ENCODE measurements at regions not wholly inside any gene's neighbourhood (a gene's known extent, or its start where the extent isn't known, plus 50 kb on each side); places are given as distances from the start of the nearest gene placed in this dataset.

DNA sequence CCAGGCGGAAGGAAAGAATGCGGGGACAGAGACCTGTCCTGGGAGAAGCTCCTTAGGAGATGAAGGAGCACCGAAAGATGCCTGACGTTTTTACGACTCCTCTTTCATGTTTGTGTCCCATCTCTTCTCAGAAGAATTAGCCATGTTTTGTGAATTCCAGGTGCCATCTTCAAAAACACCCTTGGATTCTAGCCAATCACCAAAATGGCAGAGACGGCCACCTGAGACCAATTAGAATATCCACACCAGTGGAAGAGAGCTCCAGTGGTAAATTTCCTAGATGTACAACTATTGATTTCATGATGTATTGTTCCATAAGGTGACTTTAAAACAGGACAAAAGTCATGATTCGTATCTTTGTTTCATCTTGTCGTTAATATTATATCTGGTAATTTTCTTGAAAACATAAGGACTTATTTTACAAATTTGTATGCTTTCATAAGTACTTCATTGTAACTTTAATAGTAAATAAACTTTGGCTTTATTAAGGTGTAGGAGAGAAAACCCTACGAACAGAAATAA, 62.3 kb upstream of the NUDT4 start (continued):
- TF ChIP-seq, protein P1, sequence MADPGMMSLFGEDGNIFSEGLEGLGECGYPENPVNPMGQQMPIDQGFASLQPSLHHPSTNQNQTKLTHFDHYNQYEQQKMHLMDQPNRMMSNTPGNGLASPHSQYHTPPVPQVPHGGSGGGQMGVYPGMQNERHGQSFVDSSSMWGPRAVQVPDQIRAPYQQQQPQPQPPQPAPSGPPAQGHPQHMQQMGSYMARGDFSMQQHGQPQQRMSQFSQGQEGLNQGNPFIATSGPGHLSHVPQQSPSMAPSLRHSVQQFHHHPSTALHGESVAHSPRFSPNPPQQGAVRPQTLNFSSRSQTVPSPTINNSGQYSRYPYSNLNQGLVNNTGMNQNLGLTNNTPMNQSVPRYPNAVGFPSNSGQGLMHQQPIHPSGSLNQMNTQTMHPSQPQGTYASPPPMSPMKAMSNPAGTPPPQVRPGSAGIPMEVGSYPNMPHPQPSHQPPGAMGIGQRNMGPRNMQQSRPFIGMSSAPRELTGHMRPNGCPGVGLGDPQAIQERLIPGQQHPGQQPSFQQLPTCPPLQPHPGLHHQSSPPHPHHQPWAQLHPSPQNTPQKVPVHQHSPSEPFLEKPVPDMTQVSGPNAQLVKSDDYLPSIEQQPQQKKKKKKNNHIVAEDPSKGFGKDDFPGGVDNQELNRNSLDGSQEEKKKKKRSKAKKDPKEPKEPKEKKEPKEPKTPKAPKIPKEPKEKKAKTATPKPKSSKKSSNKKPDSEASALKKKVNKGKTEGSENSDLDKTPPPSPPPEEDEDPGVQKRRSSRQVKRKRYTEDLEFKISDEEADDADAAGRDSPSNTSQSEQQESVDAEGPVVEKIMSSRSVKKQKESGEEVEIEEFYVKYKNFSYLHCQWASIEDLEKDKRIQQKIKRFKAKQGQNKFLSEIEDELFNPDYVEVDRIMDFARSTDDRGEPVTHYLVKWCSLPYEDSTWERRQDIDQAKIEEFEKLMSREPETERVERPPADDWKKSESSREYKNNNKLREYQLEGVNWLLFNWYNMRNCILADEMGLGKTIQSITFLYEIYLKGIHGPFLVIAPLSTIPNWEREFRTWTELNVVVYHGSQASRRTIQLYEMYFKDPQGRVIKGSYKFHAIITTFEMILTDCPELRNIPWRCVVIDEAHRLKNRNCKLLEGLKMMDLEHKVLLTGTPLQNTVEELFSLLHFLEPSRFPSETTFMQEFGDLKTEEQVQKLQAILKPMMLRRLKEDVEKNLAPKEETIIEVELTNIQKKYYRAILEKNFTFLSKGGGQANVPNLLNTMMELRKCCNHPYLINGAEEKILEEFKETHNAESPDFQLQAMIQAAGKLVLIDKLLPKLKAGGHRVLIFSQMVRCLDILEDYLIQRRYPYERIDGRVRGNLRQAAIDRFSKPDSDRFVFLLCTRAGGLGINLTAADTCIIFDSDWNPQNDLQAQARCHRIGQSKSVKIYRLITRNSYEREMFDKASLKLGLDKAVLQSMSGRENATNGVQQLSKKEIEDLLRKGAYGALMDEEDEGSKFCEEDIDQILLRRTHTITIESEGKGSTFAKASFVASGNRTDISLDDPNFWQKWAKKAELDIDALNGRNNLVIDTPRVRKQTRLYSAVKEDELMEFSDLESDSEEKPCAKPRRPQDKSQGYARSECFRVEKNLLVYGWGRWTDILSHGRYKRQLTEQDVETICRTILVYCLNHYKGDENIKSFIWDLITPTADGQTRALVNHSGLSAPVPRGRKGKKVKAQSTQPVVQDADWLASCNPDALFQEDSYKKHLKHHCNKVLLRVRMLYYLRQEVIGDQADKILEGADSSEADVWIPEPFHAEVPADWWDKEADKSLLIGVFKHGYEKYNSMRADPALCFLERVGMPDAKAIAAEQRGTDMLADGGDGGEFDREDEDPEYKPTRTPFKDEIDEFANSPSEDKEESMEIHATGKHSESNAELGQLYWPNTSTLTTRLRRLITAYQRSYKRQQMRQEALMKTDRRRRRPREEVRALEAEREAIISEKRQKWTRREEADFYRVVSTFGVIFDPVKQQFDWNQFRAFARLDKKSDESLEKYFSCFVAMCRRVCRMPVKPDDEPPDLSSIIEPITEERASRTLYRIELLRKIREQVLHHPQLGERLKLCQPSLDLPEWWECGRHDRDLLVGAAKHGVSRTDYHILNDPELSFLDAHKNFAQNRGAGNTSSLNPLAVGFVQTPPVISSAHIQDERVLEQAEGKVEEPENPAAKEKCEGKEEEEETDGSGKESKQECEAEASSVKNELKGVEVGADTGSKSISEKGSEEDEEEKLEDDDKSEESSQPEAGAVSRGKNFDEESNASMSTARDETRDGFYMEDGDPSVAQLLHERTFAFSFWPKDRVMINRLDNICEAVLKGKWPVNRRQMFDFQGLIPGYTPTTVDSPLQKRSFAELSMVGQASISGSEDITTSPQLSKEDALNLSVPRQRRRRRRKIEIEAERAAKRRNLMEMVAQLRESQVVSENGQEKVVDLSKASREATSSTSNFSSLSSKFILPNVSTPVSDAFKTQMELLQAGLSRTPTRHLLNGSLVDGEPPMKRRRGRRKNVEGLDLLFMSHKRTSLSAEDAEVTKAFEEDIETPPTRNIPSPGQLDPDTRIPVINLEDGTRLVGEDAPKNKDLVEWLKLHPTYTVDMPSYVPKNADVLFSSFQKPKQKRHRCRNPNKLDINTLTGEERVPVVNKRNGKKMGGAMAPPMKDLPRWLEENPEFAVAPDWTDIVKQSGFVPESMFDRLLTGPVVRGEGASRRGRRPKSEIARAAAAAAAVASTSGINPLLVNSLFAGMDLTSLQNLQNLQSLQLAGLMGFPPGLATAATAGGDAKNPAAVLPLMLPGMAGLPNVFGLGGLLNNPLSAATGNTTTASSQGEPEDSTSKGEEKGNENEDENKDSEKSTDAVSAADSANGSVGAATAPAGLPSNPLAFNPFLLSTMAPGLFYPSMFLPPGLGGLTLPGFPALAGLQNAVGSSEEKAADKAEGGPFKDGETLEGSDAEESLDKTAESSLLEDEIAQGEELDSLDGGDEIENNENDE (IDR thresholded peaks at IDR 0.05; ENCODE audit: insufficient replicate concordance, low read length), result no peak
- no peak for TF ChIP-seq SIRT6 (IDR thresholded peaks at IDR 0.05; ENCODE audit: low read length)
- TF ChIP-seq, protein P2, sequence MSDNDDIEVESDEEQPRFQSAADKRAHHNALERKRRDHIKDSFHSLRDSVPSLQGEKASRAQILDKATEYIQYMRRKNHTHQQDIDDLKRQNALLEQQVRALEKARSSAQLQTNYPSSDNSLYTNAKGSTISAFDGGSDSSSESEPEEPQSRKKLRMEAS (IDR thresholded peaks at IDR 0.05), result no peak
- no peak for TF ChIP-seq RBBP5 (IDR thresholded peaks at IDR 0.05; ENCODE audit: borderline replicate concordance, low read depth, low read length)
- no peak for TF ChIP-seq FOSL1 (IDR thresholded peaks at IDR 0.05; ENCODE audit: insufficient read depth, low read depth, low read length)
- TF ChIP-seq GABPA (IDR thresholded peaks at IDR 0.05; ENCODE audit: borderline replicate concordance, insufficient read depth, low read length), result no peak
- TF ChIP-seq, protein P3, sequence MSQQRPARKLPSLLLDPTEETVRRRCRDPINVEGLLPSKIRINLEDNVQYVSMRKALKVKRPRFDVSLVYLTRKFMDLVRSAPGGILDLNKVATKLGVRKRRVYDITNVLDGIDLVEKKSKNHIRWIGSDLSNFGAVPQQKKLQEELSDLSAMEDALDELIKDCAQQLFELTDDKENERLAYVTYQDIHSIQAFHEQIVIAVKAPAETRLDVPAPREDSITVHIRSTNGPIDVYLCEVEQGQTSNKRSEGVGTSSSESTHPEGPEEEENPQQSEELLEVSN (IDR thresholded peaks at IDR 0.05), result no peak
- no peak for TF ChIP-seq SRF (IDR thresholded peaks at IDR 0.05; ENCODE audit: low read depth, low read length)
- TF ChIP-seq RXRA (IDR thresholded peaks at IDR 0.05; ENCODE audit: insufficient read depth, low read depth, low read length), result no peak
- no peak for TF ChIP-seq HDAC6 (IDR thresholded peaks at IDR 0.05; ENCODE audit: low read depth, low read length)
- no peak for TF ChIP-seq CHD1 (IDR thresholded peaks at IDR 0.05; ENCODE audit: low read depth, low read length)

Data from H1 (cell line).